ENCODE measurements at regions not wholly inside any gene's neighbourhood (a gene's known extent, or its start where the extent isn't known, plus 50 kb on each side); places are given as distances from the start of the nearest gene placed in this dataset.

DNA sequence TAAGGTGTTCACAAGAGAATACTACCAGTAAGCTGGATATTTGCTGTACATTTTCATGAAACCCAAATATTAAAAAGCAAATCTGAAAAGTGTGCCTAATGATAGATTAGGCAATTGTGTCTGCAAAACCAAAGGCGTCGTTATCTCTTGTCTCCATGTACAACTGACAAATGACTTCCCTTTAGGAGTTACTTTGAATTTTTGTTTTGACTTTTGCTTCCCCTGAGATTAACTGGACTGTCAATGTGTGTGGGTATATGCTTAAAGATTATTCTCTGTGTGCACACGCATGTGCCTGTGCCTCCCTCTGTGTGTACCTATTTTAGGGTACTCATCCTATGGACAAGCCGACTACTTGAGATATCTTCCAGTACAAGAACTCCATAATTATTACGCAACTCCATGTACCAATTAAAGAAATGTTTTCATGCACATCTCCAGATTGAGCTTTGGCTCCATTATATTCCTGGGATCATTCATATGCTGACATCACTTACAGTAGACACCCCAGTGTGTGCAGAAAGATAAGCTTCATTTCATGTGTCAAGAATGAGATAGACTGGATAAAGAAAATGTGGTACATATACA is 431.2 kb upstream of the ADAMTS9 start:
- TF ChIP-seq, protein P1, sequence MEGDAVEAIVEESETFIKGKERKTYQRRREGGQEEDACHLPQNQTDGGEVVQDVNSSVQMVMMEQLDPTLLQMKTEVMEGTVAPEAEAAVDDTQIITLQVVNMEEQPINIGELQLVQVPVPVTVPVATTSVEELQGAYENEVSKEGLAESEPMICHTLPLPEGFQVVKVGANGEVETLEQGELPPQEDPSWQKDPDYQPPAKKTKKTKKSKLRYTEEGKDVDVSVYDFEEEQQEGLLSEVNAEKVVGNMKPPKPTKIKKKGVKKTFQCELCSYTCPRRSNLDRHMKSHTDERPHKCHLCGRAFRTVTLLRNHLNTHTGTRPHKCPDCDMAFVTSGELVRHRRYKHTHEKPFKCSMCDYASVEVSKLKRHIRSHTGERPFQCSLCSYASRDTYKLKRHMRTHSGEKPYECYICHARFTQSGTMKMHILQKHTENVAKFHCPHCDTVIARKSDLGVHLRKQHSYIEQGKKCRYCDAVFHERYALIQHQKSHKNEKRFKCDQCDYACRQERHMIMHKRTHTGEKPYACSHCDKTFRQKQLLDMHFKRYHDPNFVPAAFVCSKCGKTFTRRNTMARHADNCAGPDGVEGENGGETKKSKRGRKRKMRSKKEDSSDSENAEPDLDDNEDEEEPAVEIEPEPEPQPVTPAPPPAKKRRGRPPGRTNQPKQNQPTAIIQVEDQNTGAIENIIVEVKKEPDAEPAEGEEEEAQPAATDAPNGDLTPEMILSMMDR (IDR thresholded peaks at IDR 0.05; ENCODE audit: low read depth, low read length) = no peak
- DNase-seq (ENCODE audit: low read depth in 2 of 2) = no peak

DNA sequence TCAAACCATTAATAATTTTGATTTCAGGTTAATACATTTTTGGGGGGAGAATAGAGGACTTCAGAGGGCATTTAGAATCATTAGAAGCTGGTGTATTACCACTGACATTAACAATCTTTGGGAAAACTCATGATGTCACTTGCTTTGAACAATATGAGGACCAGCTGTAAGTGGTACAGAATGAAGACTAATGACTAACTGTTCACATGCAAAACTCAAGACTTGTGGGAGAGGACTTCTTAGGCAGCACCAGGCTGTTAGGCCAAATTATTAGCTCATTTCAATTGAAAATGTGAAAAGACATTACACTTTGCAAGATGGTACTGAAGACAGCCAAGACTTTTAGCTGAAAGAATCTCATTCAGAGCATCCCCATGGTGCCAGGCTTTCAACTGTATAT is 426.2 kb upstream of the ADAMTS9 start:
- TF ChIP-seq, protein P1 (IDR thresholded peaks at IDR 0.05; ENCODE audit: low read depth, low read length) = no peak
- no peak overlapping the region for H3K4me3 ChIP-seq (replicated peaks in 1 of 2; ENCODE audit: low read depth in 2 of 2, low read length in 2 of 2)

More for the DNA sequence above, 431.2 kb upstream of the ADAMTS9 start:
- no peak overlapping the region for H3K4me3 ChIP-seq (replicated peaks in 1 of 2; ENCODE audit: low read depth in 2 of 2, low read length in 2 of 2)

DNA sequence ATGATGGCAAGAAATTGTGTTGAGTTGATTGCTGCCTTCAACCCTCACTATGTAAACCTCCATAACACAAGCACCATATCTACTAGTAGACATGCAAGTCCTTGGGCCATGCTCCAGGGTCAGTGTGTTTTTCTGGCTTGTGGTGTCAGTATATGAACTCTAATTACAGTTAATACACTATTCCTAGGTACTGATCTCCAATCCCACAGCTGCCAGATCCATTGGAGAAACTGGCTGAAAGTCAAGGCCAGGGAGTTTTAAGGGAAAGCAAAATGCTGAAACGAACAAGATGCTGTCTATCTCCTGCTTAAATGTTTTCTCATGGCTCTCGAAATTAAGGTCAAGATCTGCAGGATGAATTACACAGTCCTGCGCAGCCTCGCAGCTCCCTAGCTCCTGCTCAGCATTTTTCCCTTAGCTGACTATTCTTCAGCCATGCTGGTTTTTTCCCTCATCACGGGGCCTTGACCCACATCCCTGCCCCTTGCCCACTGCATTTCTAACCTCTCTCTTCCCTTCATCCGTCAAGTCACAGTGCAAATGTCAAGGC is 425.0 kb upstream of the ADAMTS9 start:
- TF ChIP-seq, protein P1 (IDR thresholded peaks at IDR 0.05; ENCODE audit: low read depth, low read length) = no peak
- no peak for DNase-seq (ENCODE audit: low read depth in 2 of 2)
- no peak overlapping the region for H3K4me3 ChIP-seq (replicated peaks in 1 of 2; ENCODE audit: low read depth in 2 of 2, low read length in 2 of 2)

More for the DNA sequence above, 426.2 kb upstream of the ADAMTS9 start:
- DNase-seq (ENCODE audit: low read depth in 2 of 2) = no peak

DNA sequence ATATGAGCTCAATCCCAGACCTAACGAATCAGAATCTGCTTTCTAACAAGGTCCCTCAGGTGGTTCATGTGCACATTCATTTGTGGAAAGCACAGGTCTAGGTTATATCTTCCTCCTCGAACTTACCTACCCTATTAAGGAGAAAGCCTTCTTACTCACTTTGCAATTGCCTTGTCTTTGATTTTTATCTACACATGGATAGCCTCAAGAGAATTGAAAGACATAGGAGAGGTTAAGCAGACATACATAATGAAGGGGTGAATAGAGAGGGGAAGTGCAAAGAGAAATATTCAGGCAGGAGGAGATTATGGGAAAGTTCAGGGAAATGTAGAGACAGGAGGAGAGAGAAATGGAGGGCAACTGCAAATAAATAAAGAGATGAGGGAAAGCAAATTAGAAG is 422.9 kb upstream of the ADAMTS9 start:
- no peak overlapping the region for H3K4me3 ChIP-seq (replicated peaks in 1 of 2; ENCODE audit: low read depth in 2 of 2, low read length in 2 of 2)
- TF ChIP-seq, protein P1 (IDR thresholded peaks at IDR 0.05; ENCODE audit: low read depth, low read length) = no peak
- no peak for DNase-seq (ENCODE audit: low read depth in 2 of 2)

DNA sequence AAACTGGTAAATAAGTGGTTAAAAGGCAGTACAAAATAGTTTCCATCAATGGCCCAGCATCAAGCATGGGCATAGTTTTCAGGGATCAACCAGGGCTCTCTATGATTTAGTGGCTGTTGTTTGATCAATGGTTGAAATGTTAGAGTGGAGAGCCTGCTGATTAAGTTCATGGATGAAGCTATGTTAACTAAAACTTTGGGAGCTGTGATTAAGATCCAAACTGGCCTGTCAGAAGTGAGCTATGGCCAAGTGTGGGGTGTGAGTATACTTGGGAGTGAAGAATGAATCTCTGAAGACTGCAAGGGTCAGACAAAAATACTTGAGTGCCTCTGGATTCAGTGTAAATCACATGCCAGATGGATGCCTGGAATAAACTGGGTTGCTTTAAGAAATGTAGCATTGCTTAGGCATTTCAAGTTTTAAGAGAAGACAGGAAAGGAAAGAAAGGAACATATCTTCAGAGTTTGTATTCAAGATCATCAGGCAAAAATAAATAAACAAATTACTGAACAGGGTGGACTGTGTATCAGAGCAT is 422.2 kb upstream of the ADAMTS9 start:
- TF ChIP-seq, protein P1 (IDR thresholded peaks at IDR 0.05; ENCODE audit: low read depth, low read length) = no peak
- no peak overlapping the region for H3K4me3 ChIP-seq (replicated peaks in 1 of 2; ENCODE audit: low read depth in 2 of 2, low read length in 2 of 2)
- DNase-seq (ENCODE audit: low read depth in 2 of 2) = no peak

DNA sequence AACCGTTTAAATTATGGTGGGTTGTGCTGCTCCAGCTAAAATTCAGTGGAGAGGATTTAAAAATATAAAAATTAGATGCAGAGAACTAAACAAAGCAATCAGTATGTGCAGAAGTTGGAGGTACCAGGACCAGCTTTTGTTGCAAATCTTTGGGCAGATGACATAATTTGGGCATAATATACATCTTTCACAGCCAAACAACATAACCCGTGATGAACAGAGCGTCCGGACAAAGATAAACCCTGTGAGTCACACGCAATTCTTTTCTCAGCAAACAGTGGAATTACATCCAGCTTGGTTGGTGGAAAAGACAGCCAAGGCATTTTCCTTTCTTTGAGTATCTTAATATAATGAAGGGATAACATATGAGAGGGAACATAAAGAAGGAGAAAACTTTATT is 419.4 kb upstream of the ADAMTS9 start:
- no peak overlapping the region for H3K4me3 ChIP-seq (replicated peaks in 1 of 2; ENCODE audit: low read depth in 2 of 2, low read length in 2 of 2)
- TF ChIP-seq, protein P1 (IDR thresholded peaks at IDR 0.05; ENCODE audit: low read depth, low read length) = no peak
- DNase-seq (ENCODE audit: low read depth in 2 of 2) = peak; percentile 36 to 83
